HG03432 (cell line): ENCODE measurements at regions not wholly inside any gene's neighbourhood (a gene's known extent, or its start where the extent isn't known, plus 50 kb on each side); places are given as distances from the start of the nearest gene placed in this dataset.
"Not testable (repeated sequence)": the region's sequence is repeated elsewhere in the genome, so short reads cannot be mapped to it uniquely, and the experiment has no call there.

Experiments used
- ATAC-seq: cut with Tn5 transposase; IDR thresholded peaks from one replicate; pipeline ENCODE4 v1.9.1; 2021; ENCODE audit warnings: mild to moderate bottlenecking, moderate library complexity; ENCODE audit not compliant: unreplicated experiment

GRCh38 chr5:110865400-110866094 is 126.7 kb downstream of the SLC25A46 start:
- ATAC-seq, result peak; percentile 55

GRCh38 chr5:110869927-110870326 is 131.1 kb downstream of the SLC25A46 start:
- no peak for ATAC-seq

- no peak for ATAC-seq
Observed at GRCh38 chr5:110872200-110872599, 133.4 kb downstream of the SLC25A46 start.

GRCh38 chr5:110872963-110873362 is 134.2 kb downstream of the SLC25A46 start:
- ATAC-seq, result no peak

- ATAC-seq, result no peak
Observed at GRCh38 chr5:110873773-110874437, 135.1 kb downstream of the SLC25A46 start.

- not testable (repeated sequence) for ATAC-seq
Observed at GRCh38 chr5:110875115-110875514, 136.3 kb downstream of the SLC25A46 start.

GRCh38 chr5:110878115-110878514 is 139.3 kb downstream of the SLC25A46 start:
- ATAC-seq, result no peak

GRCh38 chr5:110879675-110880074 is 140.9 kb downstream of the SLC25A46 start:
- ATAC-seq, result no peak

- no peak for ATAC-seq
Observed at GRCh38 chr5:110880413-110880812, 141.6 kb downstream of the SLC25A46 start.

- no peak for ATAC-seq
Observed at GRCh38 chr5:110884005-110884404, 145.2 kb downstream of the SLC25A46 start.

- not testable (repeated sequence) for ATAC-seq
Observed at GRCh38 chr5:110887170-110887569, 148.4 kb downstream of the SLC25A46 start.

- ATAC-seq, result not testable (repeated sequence)
Observed at GRCh38 chr5:110893854-110894483, 155.2 kb downstream of the SLC25A46 start.

- no peak for ATAC-seq
Observed at GRCh38 chr5:110894805-110895204, 156.0 kb downstream of the SLC25A46 start.

- ATAC-seq, result no peak
Observed at GRCh38 chr5:110896901-110897300, 158.1 kb downstream of the SLC25A46 start.

- ATAC-seq, result peak; percentile 89
Observed at GRCh38 chr5:110899566-110900412, 161.0 kb downstream of the SLC25A46 start.

GRCh38 chr5:110900829-110901228 is 162.0 kb downstream of the SLC25A46 start:
- ATAC-seq, result peak; percentile 42

- ATAC-seq, result no peak
Observed at GRCh38 chr5:110903966-110904365, 165.2 kb downstream of the SLC25A46 start.

GRCh38 chr5:110908848-110909247 is 162.7 kb upstream of the TSLP start:
- no peak for ATAC-seq

- ATAC-seq, result peak; percentile 79
Observed at GRCh38 chr5:110909415-110909814, 162.1 kb upstream of the TSLP start.

GRCh38 chr5:110909950-110910349 is 161.6 kb upstream of the TSLP start:
- no peak for ATAC-seq

- ATAC-seq, result no peak
Observed at GRCh38 chr5:110913221-110913620, 158.3 kb upstream of the TSLP start.
